ENCODE measurements at regions not wholly inside any gene's neighbourhood (a gene's known extent, or its start where the extent isn't known, plus 50 kb on each side); places are given as distances from the start of the nearest gene placed in this dataset.

DNA sequence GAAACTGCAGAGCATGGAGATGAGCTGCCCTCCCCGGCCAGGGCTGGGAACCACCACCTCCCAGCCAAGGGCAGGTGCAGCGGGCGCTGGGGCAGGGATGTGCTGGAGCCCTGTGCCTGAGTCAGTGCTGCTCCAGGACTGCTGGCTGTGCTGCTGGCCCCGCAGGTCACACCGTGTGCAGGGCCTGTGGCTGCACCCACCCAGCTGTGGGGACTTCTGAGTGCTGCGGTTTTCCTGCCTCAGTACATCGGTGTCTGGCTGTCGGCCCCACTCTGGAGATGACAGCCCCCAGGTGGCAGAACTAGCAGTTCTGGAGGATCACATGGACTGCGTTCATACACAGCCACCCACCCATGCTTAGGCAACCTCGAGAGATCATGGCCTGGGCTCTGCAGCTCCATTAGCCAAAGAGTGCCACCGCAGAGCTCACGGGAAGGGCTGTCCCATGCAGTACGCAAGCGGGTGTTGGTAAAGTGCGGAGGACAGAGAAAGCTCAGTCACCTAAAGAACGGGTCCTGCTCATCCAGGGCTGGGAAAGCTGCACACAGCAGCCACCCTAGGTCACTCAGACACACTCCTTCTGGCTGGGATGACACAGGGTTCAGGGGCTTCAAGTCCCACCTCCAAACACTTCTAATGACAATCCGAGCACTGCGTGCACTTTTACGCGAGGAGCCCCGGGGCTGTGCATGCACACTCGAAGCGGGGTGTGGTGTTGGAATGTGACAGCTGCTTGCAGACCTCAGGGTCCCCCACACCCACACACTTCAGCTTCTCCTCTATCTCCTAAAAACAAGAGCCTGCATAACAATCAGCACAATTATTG is 198.1 kb upstream of the PPP2R2D start:
- TF ChIP-seq, protein P1, sequence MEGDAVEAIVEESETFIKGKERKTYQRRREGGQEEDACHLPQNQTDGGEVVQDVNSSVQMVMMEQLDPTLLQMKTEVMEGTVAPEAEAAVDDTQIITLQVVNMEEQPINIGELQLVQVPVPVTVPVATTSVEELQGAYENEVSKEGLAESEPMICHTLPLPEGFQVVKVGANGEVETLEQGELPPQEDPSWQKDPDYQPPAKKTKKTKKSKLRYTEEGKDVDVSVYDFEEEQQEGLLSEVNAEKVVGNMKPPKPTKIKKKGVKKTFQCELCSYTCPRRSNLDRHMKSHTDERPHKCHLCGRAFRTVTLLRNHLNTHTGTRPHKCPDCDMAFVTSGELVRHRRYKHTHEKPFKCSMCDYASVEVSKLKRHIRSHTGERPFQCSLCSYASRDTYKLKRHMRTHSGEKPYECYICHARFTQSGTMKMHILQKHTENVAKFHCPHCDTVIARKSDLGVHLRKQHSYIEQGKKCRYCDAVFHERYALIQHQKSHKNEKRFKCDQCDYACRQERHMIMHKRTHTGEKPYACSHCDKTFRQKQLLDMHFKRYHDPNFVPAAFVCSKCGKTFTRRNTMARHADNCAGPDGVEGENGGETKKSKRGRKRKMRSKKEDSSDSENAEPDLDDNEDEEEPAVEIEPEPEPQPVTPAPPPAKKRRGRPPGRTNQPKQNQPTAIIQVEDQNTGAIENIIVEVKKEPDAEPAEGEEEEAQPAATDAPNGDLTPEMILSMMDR (IDR thresholded peaks at IDR 0.05; ENCODE audit: insufficient read depth, low read length, missing control alignments): no peak
- ChIA-PET POLR2A (no interaction called here), CTCF (no interaction called here)
- DNase-seq (ENCODE audit: low read depth, low spot score): no peak
- no peak overlapping the region for H3K4me3 ChIP-seq (ENCODE audit: low read depth, low read length)

GRCh38 chr10:131703541-131703940 is 197.3 kb upstream of the PPP2R2D start:
- TF ChIP-seq, protein P1 (IDR thresholded peaks at IDR 0.05; ENCODE audit: insufficient read depth, low read length, missing control alignments): no peak
- H3K4me3 ChIP-seq (ENCODE audit: low read depth, low read length): no peak overlapping the region
- CTCF ChIA-PET: no interaction called here
- POLR2A ChIA-PET: no interaction called here
- no peak for DNase-seq (ENCODE audit: low read depth, low spot score)

- ChIA-PET POLR2A (no interaction called here), CTCF (no interaction called here)
- DNase-seq (ENCODE audit: low read depth, low spot score): no peak
- H3K4me3 ChIP-seq (ENCODE audit: low read depth, low read length): no peak overlapping the region
- TF ChIP-seq, protein P1 (IDR thresholded peaks at IDR 0.05; ENCODE audit: insufficient read depth, low read length, missing control alignments): no peak
Observed at GRCh38 chr10:131703941-131704340, 196.9 kb upstream of the PPP2R2D start.

GRCh38 chr10:131706476-131706875 is 194.3 kb upstream of the PPP2R2D start:
- CTCF ChIA-PET: no interaction called here
- POLR2A ChIA-PET: no interaction called here
- DNase-seq (ENCODE audit: low read depth, low spot score): no peak
- no peak overlapping the region for H3K4me3 ChIP-seq (ENCODE audit: low read depth, low read length)
- TF ChIP-seq, protein P1 (IDR thresholded peaks at IDR 0.05; ENCODE audit: insufficient read depth, low read length, missing control alignments): no peak

- no peak for DNase-seq (ENCODE audit: low read depth, low spot score)
- no peak overlapping the region for H3K4me3 ChIP-seq (ENCODE audit: low read depth, low read length)
- CTCF ChIA-PET: no interaction called here
- POLR2A ChIA-PET: no interaction called here
- TF ChIP-seq, protein P1 (IDR thresholded peaks at IDR 0.05; ENCODE audit: insufficient read depth, low read length, missing control alignments): no peak
Observed at GRCh38 chr10:131706952-131707351, 193.9 kb upstream of the PPP2R2D start.

DNA sequence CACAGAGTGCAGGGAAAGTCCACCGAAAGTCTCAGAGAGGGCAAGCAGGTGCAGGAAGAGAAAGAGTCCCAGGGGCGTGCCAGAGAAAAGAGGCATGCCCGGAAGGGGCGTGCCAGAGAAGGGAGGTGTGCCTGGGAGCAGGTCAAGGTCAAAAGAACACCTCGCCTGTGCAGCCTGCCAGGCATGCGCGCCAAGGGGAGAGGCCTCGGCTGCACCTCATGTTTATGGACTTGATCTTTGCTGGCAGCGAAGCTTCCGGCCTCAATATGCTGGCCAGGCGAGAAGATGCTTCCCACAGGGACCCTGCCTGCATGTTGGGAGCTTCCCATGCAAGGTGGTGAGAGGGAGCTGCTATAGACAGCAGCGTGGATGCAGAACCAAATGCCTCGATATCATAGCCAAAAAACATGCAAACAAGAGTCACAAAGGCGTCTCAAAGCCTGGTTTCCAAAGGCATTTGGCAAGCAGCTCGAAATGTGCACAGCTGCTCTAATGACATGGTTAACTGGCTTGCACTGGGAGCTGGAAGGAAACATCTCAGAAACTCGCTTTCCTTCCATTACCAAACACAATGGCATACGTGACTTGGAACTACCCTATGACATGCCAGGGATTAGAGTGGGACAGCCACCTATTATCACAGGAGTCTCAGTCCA is 192.5 kb upstream of the PPP2R2D start:
- TF ChIP-seq, protein P1 (IDR thresholded peaks at IDR 0.05; ENCODE audit: insufficient read depth, low read length, missing control alignments): no peak
- POLR2A ChIA-PET: no interaction called here
- no peak for DNase-seq (ENCODE audit: low read depth, low spot score)
- CTCF ChIA-PET: no interaction called here
- H3K4me3 ChIP-seq (ENCODE audit: low read depth, low read length): no peak overlapping the region
